ENCODE measurements at regions not wholly inside any gene's neighbourhood (a gene's known extent, or its start where the extent isn't known, plus 50 kb on each side); places are given as distances from the start of the nearest gene placed in this dataset.

GRCh38 chr6:156474507-156475120 lies 302.6 kb upstream of the ARID1B start:
- Histone ChIP-seq H3K36me3 (no peaks in the 10 kb centered on the region), H3K27me3 (no peaks in the 10 kb centered on the region), H3K4me1 (ENCODE audit: control insufficient read depth in 1 of 2, insufficient read depth in 1 of 2, low read depth in 1 of 2, low read length in 1 of 2) (no peaks in the 10 kb centered on the region), H3K4me3 (ENCODE audit: low read depth in 1 of 2, low read length in 1 of 2) (no peak overlapping the region), H3K9me3 (no peaks in the 10 kb centered on the region), H3K27ac (no peak overlapping the region)
- TF ChIP-seq, protein P1, sequence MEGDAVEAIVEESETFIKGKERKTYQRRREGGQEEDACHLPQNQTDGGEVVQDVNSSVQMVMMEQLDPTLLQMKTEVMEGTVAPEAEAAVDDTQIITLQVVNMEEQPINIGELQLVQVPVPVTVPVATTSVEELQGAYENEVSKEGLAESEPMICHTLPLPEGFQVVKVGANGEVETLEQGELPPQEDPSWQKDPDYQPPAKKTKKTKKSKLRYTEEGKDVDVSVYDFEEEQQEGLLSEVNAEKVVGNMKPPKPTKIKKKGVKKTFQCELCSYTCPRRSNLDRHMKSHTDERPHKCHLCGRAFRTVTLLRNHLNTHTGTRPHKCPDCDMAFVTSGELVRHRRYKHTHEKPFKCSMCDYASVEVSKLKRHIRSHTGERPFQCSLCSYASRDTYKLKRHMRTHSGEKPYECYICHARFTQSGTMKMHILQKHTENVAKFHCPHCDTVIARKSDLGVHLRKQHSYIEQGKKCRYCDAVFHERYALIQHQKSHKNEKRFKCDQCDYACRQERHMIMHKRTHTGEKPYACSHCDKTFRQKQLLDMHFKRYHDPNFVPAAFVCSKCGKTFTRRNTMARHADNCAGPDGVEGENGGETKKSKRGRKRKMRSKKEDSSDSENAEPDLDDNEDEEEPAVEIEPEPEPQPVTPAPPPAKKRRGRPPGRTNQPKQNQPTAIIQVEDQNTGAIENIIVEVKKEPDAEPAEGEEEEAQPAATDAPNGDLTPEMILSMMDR (IDR thresholded peaks at IDR 0.05), result no peak

DNA sequence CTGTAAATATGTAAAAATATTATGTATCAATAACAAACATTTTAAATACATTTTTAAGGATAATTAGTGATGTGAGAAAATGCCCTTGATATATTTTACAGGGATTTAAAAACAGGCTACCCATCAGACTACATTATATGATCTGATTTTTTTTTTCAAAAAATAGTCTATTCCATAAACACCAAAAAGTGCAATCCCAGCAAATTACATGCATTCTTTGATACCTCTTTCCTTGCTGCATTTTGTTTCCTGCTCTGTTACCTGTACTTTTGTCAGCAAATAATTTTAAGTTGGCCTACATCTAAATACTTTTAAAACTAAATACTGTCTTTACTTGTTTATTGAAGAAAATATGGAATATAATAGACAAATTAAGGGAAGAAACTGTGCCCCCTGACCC lies 306.2 kb upstream of the ARID1B start:
- no peaks in the 10 kb centered on the region for H3K27me3 ChIP-seq
- no peaks in the 10 kb centered on the region for H3K36me3 ChIP-seq
- TF ChIP-seq, protein P1 (IDR thresholded peaks at IDR 0.05), result no peak
- H3K9me3 ChIP-seq, result no peaks in the 10 kb centered on the region
- H3K4me3 ChIP-seq (ENCODE audit: low read depth in 1 of 2, low read length in 1 of 2), result no peak overlapping the region
- no peaks in the 10 kb centered on the region for H3K4me1 ChIP-seq (ENCODE audit: control insufficient read depth in 1 of 2, insufficient read depth in 1 of 2, low read depth in 1 of 2, low read length in 1 of 2)
- no peak overlapping the region for H3K27ac ChIP-seq

- H3K27me3 ChIP-seq, result no peaks in the 10 kb centered on the region
- H3K9me3 ChIP-seq, result no peaks in the 10 kb centered on the region
- no peak overlapping the region for H3K4me3 ChIP-seq (ENCODE audit: low read depth in 1 of 2, low read length in 1 of 2)
- H3K4me1 ChIP-seq (ENCODE audit: control insufficient read depth in 1 of 2, insufficient read depth in 1 of 2, low read depth in 1 of 2, low read length in 1 of 2), result no peaks in the 10 kb centered on the region
- H3K27ac ChIP-seq, result no peak overlapping the region
- no peaks in the 10 kb centered on the region for H3K36me3 ChIP-seq
- TF ChIP-seq, protein P1 (IDR thresholded peaks at IDR 0.05), result no peak
Observed at GRCh38 chr6:156464100-156464878, 312.9 kb upstream of the ARID1B start.

DNA sequence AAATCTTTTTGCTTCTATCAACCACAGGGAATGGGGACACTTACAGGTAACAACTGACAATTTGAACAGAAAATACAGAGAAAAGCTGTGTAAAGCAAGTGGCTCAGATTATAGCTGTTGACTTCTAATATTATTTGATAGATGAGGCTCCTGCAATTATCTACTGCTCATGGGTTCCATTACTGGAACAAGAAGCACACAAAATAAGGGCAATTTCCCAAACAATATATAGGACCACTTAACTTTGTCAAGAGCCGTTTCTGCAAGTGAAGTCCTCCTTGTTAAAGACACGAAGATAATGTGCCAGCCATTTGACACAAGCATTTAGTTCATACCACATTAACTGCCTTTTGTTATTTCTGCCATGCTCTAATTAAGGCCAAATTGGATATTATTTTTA lies 315.5 kb upstream of the ARID1B start:
- H3K36me3 ChIP-seq, result no peaks in the 10 kb centered on the region
- no peaks in the 10 kb centered on the region for H3K9me3 ChIP-seq
- H3K4me1 ChIP-seq (ENCODE audit: control insufficient read depth in 1 of 2, insufficient read depth in 1 of 2, low read depth in 1 of 2, low read length in 1 of 2), result no peaks in the 10 kb centered on the region
- no peak overlapping the region for H3K27ac ChIP-seq
- H3K27me3 ChIP-seq, result no peaks in the 10 kb centered on the region
- H3K4me3 ChIP-seq (ENCODE audit: low read depth in 1 of 2, low read length in 1 of 2), result no peak overlapping the region
- TF ChIP-seq, protein P1 (IDR thresholded peaks at IDR 0.05), result no peak

DNA sequence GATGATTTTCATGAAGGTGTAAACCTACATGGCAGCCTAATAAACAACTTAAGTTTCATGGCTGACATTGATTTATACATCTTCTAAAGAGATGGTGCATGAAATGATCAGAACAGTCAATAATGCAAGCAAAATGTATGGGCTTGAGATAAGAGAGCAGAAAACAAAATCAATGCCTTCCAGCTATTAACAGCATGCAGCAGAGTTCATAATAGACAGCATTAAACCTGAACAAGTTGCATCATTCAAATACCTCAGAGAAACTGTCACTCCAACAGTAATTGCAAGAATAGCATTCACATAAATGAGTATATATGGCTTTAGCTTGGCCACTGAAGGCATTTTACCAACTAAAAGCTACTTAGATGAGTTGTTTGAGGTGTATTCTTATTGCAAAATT lies 319.6 kb upstream of the ARID1B start:
- no peaks in the 10 kb centered on the region for H3K9me3 ChIP-seq
- no peaks in the 10 kb centered on the region for H3K36me3 ChIP-seq
- no peaks in the 10 kb centered on the region for H3K27me3 ChIP-seq
- H3K27ac ChIP-seq, result no peak overlapping the region
- no peak overlapping the region for H3K4me3 ChIP-seq (ENCODE audit: low read depth in 1 of 2, low read length in 1 of 2)
- TF ChIP-seq, protein P1 (IDR thresholded peaks at IDR 0.05), result no peak
- H3K4me1 ChIP-seq (ENCODE audit: control insufficient read depth in 1 of 2, insufficient read depth in 1 of 2, low read depth in 1 of 2, low read length in 1 of 2), result no peaks in the 10 kb centered on the region
